Jurkat, Clone E6-1 (cell line): ENCODE measurements at regions not wholly inside any gene's neighbourhood (a gene's known extent, or its start where the extent isn't known, plus 50 kb on each side); places are given as distances from the start of the nearest gene placed in this dataset.

Source experiments
- DNase-seq: peaks from one replicate; pipeline ENCODE4 v3.0.0-alpha.2; 2011; ENCODE audit warnings: low read depth, low spot score
- H3K4me3 ChIP-seq: 2 replicates; pipeline ENCODE4 v1.5.1; 2011; ENCODE audit warnings: mild to moderate bottlenecking, low read length, control low read depth, moderate library complexity

DNA sequence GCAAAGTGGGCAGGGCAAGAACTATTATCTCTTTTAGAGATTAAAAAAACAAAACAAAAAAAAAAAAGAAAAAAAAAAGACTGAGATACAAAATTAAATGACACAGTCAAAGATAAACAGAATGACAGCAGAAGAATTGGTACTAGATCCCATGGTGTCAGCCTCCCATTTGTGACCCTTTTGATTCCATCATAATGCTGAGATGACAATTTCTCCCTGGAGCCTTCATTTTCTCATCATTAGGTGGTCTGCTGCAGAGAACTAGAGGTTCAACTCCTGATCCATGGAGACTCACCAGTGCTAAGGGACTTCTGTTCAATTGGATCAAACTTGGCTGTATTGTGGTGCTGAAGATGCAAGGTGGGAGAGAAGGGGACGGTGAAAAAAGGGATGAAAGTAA, 123.5 kb upstream of the SPDL1 start:
- H3K4me3 ChIP-seq = no peak overlapping the region
- no peak for DNase-seq

- H3K4me3 ChIP-seq = no peak overlapping the region
- DNase-seq = no peak
Observed at GRCh38 chr5:169458221-169458620, 125.4 kb upstream of the SPDL1 start.

DNA sequence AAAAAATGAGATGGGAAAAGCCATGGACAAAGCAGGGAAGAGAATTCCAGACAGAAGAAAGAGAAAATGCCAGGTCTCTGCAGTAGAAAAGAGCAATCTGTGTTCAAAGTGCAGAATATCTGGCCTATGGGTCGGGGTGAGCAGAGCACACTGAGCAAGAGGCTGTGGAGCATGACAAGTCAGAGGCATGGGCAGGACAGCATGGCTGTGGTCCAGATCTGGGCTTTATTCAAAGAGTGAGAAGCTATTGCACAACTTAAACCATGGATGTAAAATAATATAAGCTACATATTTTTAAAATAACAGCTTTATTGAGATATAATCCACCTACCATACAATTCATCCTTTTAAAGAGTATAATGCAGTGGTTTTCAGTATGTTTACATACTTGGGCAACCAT, 133.1 kb upstream of the SPDL1 start:
- DNase-seq = no peak

DNA sequence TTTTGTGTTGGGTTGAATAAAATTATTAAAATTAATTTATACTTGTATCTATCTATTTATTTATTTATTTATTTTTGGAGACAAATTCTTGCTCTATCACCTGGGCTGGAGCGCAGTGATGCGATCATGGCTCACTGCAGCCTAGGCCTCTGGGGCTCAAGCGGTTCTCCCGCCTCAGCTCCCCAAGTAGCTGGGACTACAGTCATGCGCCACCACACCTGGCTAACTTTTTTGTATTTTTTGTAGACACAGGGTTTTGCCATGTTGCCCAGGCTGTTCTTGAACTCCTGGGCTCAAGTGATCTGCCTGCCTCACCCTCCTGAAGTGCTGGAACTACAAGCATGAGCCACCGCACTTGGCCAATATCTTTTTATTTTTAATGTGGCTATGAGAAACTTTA, 134.7 kb upstream of the SPDL1 start:
- no peak overlapping the region for H3K4me3 ChIP-seq
- no peak for DNase-seq

More for the DNA sequence above, 133.1 kb upstream of the SPDL1 start:
- H3K4me3 ChIP-seq = no peak overlapping the region

DNA sequence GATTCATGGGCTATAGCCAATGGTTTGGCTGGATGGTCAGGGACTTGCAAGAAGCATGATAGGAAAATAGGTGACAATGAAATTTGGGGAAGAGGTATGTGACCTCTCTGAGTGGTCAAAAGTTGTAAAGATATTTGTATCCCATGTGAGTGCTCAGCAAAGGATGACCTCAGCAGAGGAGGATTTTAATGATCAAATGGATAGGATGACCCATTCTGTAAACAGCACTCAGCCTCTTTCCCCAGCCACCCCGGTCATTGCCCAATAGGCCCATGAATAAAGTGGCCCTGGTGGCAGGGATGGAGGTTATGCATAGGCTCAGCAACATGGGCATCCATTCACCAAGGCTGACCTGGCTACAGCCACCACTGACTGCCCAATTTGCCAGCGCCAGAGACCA, 138.4 kb upstream of the SPDL1 start:
- DNase-seq = no peak
- H3K4me3 ChIP-seq = no peak overlapping the region

GRCh38 chr5:169442913-169443784, 140.4 kb upstream of the SPDL1 start:
- DNase-seq = no peak
- H3K4me3 ChIP-seq = no peak overlapping the region

DNA sequence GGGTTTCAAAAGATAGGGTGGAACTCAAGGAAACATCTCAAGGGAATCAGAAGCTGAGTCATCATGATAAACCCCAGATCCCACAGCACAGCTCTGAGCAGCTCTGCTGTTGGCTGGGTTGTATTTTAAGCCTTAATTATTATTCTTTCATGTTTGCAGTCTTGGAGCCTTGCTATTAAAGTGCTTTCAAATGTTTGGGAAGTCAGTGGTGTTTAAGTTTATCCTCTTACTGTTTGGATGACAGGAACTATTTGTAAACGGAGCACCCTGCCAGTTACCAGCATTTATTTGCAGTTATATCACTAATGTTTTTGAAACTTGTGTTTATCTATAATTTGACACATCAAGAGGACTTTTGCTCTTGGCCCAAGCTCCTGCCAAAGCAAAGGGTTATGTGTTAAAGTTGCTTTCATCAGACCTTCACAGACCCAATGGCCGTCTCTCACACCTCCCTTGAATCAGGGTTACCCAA, 141.1 kb upstream of the SPDL1 start:
- no peak overlapping the region for H3K4me3 ChIP-seq
- DNase-seq = no peak

- no peak for DNase-seq
- H3K4me3 ChIP-seq = no peak overlapping the region
Observed at GRCh38 chr5:169440107-169440705, 139.3 kb upstream of the SLIT3 start.

GRCh38 chr5:169439362-169439761, 138.4 kb upstream of the SLIT3 start:
- no peak overlapping the region for H3K4me3 ChIP-seq
- DNase-seq = no peak

GRCh38 chr5:169435506-169436229, 134.7 kb upstream of the SLIT3 start:
- no peak overlapping the region for H3K4me3 ChIP-seq
- no peak for DNase-seq

- no peak for DNase-seq
- H3K4me3 ChIP-seq = no peak overlapping the region
Observed at GRCh38 chr5:169433221-169433651, 132.3 kb upstream of the SLIT3 start.

DNA sequence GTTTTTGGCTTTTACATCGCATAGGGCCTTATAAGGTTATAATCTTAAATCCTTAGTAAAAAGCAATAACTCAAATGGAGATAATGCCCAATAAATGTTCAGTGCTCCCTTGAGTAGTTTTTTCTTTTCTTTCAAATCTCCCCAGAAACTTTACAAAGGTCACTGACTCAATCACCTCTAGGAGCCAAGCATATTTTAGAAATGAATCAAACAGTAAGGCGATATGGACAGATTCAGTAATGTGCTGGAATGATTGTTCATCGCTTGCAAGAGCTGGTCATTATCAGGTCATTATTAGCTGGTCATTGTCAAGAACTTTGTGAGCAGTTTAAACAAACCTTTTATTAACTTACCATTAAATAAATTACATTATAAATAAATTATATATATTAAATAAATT, 130.4 kb upstream of the SLIT3 start:
- no peak overlapping the region for H3K4me3 ChIP-seq
- no peak for DNase-seq

GRCh38 chr5:169430671-169431070, 129.7 kb upstream of the SLIT3 start:
- H3K4me3 ChIP-seq = no peak overlapping the region
- DNase-seq = no peak

DNA sequence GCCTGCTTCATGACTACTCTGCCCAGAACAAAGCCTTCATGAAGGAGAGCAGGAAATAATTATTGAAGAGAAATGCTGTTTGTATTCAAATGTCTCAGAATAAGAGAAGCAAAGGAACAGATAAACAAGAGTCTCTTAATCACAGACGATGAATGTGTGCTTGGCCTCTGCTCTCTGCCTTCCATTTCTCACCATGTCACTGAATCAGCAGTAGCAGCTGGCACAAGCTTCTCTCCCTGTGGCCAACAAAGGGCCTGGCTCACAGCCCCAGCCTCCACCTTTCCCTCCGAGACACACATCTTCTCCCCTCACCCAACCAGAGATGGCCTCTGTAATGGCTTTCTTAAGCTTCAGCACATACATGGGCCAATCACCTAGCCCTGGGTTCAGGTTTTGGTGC, 128.1 kb upstream of the SLIT3 start:
- DNase-seq = no peak
- no peak overlapping the region for H3K4me3 ChIP-seq

- no peak overlapping the region for H3K4me3 ChIP-seq
- DNase-seq = no peak
Observed at GRCh38 chr5:169426784-169427183, 125.8 kb upstream of the SLIT3 start.

DNA sequence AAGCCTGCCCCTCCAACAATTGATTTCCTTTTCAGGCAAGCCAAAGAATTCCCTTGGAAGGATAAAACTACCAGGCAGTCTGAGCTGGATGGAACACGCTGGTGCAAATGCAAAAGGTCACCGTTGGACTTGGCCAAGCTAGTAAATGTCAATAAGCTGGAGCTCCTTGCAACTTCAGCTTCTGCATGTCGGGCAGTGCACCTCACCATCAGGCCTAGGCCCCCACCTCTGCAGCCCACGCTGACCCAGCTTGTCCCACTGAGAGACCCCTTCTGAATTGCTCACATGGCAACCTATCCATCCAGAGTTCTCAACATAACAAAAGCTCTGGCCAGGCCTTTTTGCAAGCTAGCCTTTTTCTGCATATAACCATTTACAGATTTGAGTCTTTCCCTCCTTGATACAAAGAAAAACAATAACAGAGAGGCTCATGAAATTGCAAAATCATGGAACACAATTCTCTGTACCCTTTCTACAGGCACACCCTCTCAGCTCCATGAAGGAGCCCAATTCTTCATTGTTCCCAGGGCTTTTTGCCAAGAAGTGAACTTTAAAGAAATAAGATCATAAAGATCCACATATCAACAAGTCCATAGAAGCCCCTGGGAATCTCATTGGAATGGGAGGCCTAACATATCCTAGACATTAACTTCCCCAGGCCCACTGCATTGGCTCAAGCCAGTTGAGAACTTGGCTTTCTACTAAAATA, 123.9 kb upstream of the SLIT3 start:
- no peak for DNase-seq
- no peak overlapping the region for H3K4me3 ChIP-seq

DNA sequence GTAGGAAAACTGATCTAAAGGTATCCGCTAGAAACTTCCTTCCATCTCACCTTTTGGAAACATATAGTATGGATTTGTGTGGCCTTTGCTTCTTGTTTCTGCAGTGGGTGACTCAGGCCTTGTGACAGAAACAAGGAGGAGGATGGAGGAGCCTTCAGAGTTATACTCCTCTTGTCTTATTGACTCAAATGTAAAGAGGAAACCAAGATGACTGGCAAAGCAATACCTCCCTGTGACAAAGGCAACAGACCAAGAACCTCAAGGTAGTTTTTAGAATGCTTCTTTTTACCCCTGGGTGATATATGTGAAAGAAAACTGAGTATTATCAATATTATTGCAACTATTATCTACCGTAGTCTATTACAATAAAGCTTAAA, 123.3 kb upstream of the SLIT3 start:
- DNase-seq = no peak
- no peak overlapping the region for H3K4me3 ChIP-seq

DNA sequence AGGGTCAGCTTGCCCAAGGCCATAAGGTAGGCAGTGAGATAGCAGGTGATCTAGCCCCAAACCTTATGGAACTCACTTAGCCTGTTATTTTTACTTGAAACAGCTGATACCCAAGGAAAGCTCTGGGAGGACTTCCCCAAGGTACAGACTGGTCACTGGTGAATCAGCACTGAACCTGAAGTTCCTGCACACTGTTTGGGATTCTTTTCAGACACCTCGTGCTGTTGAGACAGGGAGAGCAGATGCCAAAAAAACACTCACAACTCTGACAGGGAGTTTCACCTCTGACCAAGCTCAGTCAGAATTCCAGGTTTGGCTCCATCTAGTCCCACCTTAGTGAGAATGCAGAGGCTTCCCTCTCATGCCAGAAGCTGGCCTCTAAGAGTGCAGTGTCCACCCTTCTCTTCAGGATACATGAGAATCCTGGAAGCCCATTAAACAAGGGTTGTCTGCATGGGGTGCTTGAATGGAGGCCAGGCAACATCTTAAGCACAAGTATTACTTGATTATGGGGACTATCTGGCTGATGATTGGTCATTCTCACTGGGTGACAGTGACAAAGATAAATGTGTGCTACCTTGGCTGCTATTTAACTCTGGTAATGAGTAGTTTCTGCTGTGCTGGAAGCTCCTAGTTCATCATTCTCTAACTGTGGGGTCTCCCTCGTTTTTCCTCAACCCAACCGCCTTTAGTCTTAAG, 122.8 kb upstream of the SLIT3 start:
- H3K4me3 ChIP-seq = no peak overlapping the region
- no peak for DNase-seq

- no peak overlapping the region for H3K4me3 ChIP-seq
- DNase-seq = no peak
Observed at GRCh38 chr5:169422087-169422486, 121.1 kb upstream of the SLIT3 start.
